GM19395 (cell line): ENCODE measurements at regions not wholly inside any gene's neighbourhood (a gene's known extent, or its start where the extent isn't known, plus 50 kb on each side); places are given as distances from the start of the nearest gene placed in this dataset.
"Not testable (repeated sequence)": the region's sequence is repeated elsewhere in the genome, so short reads cannot be mapped to it uniquely, and the experiment has no call there.

Source experiments
- ATAC-seq: cut with Tn5 transposase; IDR thresholded peaks from one replicate; pipeline ENCODE4 v1.9.1; 2021; ENCODE audit warnings: mild to moderate bottlenecking, moderate library complexity; ENCODE audit not compliant: unreplicated experiment

- no peak for ATAC-seq
These were observed 325.0 kb downstream of the CGGBP1 start for GRCh38 chr3:87733671-87734367.

DNA sequence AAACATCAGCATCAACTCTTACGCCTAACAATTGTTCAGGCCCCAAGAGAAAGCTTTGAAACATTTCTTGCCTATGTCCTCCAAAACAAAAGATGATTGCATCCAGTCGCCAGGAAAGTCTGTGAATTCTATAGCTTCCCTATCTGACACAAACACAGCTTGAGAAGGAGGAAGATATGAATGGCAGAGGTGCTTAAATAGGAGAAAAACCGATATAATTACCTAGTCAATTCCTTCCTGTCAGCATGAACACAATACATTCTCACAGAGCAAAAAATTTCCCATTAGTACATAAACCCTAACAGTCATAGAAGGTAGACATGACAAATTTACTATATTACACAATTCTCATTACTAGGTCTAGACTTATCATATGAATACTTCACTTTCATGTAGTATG, 326.5 kb downstream of the CGGBP1 start:
- no peak for ATAC-seq

- no peak for ATAC-seq
These were observed 331.0 kb downstream of the CGGBP1 start for GRCh38 chr3:87727783-87728182.

GRCh38 chr3:87719060-87719459, 339.7 kb downstream of the CGGBP1 start:
- no peak for ATAC-seq

- ATAC-seq, result peak; percentile 58
These were observed 348.3 kb downstream of the CGGBP1 start for GRCh38 chr3:87710511-87710910.

- no peak for ATAC-seq
These were observed 348.8 kb downstream of the CGGBP1 start for GRCh38 chr3:87710028-87710427.

DNA sequence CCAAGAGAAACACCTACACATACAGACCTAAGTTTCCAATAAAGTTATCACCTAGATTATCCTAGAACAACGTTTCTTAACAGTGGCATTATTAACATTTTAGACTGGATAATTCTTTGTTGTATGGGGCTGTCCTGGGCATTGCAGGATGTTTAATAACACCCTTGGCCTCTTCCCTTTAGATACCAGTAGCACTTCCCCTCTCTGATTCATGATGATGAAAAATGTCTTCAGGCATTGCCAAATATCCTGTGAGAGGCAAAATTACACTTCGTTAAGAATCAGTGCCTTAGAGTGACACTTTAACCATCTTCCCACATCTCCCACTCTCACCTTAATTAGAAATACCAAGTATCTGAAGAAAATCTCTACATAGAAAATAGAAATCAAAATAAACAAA, 352.6 kb downstream of the CGGBP1 start:
- ATAC-seq, result no peak

DNA sequence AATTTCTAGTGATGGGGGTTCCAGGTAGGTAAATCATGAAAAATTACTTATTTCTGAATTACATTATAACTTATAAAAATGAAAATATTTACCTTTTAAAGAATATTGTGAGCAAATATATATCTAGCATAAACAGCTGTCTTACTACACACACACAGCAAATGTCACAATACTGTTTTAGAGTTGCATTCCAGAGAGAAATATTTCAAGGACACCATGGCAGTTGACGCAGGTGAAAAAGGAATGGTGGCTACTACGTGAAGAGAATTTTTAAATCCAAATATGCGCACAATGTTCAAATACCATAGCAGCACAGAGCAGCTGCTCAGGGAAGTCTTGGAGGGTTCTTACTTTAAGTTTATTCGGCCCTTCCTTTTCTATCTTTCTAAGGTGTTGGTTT, 356.2 kb downstream of the CGGBP1 start:
- no peak for ATAC-seq

GRCh38 chr3:87696124-87697013, 362.4 kb downstream of the CGGBP1 start:
- ATAC-seq, result no peak

DNA sequence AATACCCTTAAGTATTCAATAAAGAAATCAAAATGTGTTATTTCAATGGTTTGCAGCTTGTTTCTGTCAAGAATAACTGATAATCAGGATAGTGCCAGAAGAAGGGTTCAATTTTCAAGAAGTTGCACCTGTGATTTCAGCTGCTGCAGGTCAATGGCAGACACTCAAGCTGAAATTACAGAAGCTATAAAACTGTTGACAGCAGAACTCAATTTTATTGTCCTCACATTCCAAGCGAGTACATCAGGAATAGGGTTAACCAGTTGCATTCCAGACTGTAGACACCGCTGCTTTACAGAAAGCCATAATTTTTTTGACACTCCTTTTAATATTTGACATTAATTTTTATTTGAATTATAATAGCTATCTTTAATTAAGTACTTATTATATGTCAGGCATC, 364.1 kb downstream of the CGGBP1 start:
- no peak for ATAC-seq

- no peak for ATAC-seq
These were observed 367.7 kb downstream of the CGGBP1 start for GRCh38 chr3:87691109-87691508.

GRCh38 chr3:87678984-87679660, 379.7 kb downstream of the CGGBP1 start:
- not testable (repeated sequence) for ATAC-seq

DNA sequence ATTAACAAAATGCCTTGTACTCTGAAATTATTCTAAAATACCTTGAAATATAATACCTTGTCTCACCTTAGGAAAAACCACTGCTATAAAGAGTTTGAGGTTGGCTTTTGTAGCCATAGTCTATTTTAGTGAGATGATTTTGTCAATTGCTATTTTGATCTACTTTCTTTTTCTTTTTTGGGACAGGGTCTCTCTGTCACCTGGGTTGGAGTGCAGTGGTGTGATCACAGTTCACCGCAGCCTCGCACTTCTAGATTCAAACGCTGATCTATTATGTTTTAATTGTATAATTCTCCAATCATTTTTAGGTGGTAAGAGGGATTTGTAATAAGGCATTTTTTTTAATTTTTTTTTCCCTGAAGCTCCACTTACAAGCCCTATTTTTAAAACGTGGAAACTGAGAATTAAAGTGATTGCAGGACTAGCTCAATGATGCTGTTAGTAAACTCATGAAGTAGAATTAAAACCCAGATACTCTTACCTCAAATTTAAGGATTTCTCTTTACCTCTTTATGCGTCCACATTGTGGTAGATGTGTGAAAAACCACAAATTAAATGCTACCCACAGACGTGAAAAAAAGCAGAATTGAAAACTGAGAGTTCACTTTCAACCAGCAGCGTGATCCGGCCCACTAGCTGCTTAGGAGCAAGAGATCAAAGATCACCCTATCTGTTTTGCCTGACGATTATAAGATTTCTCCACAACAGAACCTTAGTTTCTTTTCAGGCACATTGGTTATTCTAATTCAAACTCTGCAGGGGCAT, 384.2 kb downstream of the CGGBP1 start:
- peak; percentile 100 for ATAC-seq

DNA sequence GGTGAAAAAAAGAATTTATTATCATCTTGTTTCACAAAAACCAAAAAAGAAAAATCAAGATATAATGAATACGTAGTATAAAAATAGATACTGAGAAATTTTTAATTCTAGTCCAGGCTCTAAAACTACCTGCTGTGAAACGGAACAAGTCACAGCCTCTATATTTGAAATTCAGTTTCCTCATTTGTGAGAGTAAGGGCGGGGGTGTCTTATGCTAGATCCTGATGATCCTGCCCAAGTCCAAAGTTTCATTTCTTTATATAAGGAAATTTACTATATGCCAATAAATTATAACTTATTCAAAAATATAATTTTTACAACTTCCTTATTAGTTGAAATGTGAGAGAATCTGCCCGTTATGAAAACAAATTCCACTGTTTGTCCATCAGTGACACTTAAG, 385.7 kb downstream of the CGGBP1 start:
- ATAC-seq, result no peak

DNA sequence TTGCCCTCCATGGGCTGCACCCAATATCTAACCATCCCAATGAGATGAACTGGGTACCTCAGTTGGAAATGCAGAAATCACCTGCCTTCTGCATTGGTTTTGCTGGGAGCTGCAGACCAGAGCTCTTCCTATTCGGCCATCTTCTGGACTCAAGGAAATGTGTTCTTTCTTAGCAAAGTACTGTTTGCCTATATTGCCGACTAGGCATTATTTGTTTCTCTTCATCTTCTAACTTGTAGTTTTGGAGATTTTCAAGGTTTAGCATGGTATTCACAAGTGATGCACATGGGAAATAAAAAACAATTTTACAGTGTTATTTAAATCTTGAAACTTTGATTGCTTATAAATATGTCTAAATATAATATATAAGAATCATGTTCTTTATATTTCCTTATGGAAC, 377.8 kb upstream of the POU1F1 start:
- ATAC-seq, result no peak

DNA sequence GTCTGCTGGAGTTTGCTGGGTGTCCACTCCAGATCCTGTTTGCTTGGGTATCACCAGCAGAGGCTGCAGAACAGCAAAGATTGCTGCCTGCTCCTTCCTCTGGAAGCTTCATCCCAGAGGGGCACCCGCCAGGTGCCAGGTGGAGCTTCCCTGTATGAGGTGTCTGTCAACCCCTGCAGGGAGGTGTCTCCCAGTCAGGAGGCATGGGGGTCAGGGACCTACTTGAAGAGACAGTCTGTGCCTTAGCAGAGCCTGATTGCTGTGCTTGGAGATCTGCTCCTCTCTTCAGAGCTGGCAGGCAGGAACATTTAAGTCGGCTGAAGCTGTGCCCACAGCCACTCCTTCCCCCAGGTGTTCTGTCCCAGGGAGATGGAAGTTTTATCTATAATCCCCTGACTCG, 376.8 kb upstream of the POU1F1 start:
- not testable (repeated sequence) for ATAC-seq

- no peak for ATAC-seq
These were observed 358.0 kb upstream of the POU1F1 start for GRCh38 chr3:87634426-87634825.

DNA sequence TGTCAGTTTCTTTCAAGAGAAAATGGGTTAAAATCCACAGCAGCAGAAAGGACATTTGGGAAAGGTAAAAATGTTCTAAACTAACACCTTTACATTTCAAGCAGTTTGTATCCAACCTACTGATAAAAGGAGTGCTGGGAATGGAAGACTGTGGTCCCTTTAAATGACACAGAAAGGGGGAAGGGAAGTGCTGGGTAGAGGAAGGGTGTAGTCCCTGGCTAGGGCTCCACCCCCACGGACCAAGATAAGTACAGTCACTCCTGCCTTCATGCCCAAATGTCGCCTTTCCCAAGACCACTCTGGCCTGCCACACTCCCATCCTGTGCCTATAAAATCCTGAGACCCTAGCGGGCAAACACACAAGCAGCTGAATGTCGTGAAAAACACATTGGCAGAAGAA, 350.9 kb upstream of the POU1F1 start:
- ATAC-seq, result no peak

- no peak for ATAC-seq
These were observed 350.2 kb upstream of the POU1F1 start for GRCh38 chr3:87626546-87626945.

DNA sequence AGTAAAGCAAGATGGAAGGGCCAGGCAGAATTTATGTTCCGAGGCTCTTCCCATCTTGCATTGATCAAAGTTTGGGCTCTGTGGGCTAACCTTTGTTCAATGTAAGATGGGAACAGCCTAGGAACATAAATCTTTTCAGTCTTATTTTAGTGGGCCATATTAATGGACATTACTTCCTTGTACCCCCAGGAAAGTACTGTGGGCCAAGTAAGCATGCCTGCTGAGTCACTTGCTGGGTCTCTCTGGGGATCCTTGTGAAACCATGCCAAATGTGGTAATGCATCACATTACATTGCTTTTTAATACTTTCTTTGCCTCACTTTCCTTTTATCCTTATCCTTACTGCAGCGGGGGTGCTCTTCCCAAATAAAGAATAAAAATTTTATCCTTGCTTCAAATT, 349.5 kb upstream of the POU1F1 start:
- no peak for ATAC-seq

DNA sequence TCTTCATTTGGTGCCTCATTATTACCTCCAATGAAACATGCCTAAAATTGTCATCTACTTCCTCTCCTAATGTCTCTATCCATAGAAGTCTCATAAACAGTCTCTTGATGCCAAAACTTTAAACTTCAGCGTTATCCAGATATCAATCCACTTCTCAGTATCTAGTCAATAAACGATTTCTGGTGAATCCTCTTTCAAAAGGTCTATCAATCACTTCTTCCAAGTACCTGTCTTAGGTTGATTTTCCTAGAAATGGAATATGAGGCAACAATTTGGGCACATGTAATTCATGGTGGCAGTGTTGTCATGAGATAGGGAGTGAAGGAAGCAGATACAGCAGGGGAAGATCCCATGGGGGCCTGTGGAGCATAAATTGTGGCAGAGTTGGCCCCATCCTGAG, 348.5 kb upstream of the POU1F1 start:
- ATAC-seq, result no peak
